ENCODE measurements at regions not wholly inside any gene's neighbourhood (a gene's known extent, or its start where the extent isn't known, plus 50 kb on each side); places are given as distances from the start of the nearest gene placed in this dataset.

DNA sequence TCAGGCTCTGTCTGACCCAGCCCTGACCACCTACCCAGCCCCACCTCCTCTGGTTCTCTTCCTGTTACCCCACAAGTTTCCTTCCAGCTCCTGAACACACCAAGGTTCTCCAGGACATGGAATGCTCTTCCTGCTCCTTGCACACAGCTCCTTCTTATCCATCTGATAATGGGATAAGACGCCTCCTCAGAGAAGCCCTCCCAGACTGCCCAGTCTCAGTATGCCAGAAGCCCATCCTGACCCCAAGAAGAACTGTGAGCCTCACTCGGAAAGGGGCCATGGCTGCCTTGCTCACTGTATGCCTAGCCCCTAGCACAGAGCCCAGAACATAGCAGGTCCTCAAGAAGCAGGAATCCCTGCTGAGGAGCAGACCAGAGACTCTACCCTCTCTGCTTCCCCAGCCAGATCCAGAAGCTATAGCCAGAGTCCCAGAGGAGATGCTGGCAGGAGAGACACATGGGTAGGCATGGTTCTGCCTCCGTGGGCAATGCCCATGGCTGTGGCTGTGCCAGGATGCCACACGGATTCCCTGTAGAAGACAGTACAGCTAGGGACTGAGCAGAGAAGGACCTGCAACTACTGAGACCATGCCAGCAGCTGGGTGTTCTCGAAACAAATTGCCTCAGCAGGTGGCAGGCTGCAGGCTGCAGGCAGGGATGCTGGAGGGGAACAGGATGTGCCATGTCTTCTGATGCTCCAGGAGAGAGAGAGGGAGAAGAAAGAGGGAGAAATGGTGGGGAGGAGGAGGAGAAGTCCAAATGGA, 74.0 kb upstream of the LINGO1 start:
- DNase-seq (ENCODE audit: low spot score): no peak
- no peak for ATAC-seq (ENCODE audit: low FRiP score)

DNA sequence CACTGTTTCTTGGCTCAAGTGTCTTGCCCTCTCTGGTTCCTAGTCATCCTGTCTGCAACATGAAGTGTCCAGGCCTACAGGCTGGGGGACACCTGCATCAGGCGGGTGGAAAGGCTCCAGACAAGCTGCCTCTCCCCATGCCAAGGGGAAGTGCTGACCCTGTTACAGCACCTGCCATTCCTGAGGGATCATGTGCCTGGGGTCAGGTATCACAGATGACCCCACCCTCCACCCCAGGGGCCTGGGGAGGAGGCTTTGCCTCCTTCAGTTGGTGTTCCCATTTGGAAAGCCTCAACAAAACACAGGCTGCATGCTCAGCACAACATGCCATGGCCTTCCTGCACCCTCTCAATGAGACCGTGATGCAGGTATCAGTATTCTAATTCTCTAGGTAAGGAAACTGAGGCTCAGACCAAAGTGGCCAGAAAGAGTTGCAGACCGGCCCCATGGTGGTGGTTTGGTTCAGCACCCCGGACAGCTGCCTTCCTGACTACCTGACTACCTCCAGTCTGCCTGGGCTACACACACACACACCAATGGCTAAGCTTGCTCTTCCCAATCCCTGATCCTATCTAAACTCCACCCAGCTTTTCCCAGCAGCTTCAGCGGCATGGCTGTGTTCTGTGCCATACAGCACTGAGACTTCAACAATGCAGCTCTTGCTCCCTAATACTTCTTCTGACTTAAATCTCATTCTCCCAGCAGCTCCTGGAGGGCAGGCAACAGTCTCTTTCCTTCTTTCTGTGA, 69.7 kb upstream of the LINGO1 start:
- TF ChIP-seq, protein P1, sequence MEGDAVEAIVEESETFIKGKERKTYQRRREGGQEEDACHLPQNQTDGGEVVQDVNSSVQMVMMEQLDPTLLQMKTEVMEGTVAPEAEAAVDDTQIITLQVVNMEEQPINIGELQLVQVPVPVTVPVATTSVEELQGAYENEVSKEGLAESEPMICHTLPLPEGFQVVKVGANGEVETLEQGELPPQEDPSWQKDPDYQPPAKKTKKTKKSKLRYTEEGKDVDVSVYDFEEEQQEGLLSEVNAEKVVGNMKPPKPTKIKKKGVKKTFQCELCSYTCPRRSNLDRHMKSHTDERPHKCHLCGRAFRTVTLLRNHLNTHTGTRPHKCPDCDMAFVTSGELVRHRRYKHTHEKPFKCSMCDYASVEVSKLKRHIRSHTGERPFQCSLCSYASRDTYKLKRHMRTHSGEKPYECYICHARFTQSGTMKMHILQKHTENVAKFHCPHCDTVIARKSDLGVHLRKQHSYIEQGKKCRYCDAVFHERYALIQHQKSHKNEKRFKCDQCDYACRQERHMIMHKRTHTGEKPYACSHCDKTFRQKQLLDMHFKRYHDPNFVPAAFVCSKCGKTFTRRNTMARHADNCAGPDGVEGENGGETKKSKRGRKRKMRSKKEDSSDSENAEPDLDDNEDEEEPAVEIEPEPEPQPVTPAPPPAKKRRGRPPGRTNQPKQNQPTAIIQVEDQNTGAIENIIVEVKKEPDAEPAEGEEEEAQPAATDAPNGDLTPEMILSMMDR (IDR thresholded peaks at IDR 0.05): no peak
- ATAC-seq (ENCODE audit: low FRiP score) (no peak), DNase-seq (ENCODE audit: low spot score) (no peak)

More for the DNA sequence above, 74.0 kb upstream of the LINGO1 start:
- TF ChIP-seq, protein P1 (IDR thresholded peaks at IDR 0.05): no peak

DNA sequence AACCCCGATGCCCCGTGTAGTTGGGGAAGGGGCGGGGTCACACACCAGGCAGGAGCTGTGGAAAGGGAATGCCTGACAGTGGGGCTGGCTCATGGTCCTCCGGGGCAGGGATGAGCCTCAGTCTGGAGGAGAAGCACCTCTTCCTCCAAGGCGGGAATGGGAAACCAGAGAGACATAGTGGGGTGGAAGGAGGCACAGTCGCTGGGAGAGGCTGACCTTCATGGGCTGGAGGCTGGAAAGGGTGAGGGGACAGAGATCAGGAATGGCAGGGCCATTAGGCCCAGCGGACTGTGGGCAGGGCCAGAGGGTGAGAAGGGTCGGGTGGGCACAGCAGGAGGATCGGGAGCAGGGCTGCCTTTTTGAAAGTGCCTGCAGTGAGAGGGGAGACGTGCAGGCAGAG, 65.8 kb upstream of the LINGO1 start:
- DNase-seq (ENCODE audit: low spot score) (no peak), ATAC-seq (ENCODE audit: low FRiP score) (no peak)
- TF ChIP-seq, protein P1 (IDR thresholded peaks at IDR 0.05): no peak

DNA sequence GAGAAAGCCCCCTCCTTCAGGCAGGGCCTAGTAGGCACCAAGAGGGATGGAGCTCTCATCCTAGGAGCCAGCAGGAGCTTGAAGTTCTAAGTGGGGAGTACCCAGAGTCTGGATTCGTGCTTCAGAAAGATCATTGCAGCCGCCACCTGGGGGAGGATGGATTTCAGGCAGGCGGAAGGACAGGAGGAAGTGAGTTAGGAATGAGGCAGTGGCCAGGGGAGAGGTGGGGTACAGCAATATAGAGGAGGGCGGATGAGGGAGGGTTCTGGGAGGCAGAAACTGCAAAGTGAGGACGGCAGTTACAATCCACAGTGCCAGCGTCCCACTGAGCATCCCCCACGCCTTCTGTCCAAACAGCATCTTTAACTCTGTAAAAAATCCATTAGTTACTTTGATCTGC, 65.2 kb upstream of the LINGO1 start:
- TF ChIP-seq, protein P1 (IDR thresholded peaks at IDR 0.05): no peak
- ATAC-seq (ENCODE audit: low FRiP score) (no peak), DNase-seq (ENCODE audit: low spot score) (no peak)

DNA sequence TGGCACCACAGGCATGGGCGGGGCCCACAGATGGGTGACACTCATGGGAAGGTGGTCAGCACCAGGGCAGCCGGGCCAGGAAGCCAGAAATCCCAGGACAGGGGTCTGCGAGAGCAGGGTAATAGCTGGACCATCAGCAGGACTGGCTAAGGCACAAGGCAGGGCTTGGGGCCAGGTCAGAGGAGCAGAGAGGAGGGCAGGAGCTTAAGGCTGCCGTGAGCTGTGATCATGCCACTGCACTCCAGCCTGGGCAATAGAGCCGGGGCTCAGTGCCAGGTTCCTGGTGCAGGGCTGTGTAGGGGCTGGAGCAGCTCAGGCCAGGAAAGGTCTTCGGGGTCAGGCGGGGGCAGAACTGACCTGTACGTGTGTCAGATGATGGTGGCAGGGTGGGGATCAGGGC, 64.2 kb upstream of the LINGO1 start:
- no peak for DNase-seq (ENCODE audit: low spot score)
- ATAC-seq (ENCODE audit: low FRiP score): no peak
- TF ChIP-seq, protein P1 (IDR thresholded peaks at IDR 0.05): no peak

DNA sequence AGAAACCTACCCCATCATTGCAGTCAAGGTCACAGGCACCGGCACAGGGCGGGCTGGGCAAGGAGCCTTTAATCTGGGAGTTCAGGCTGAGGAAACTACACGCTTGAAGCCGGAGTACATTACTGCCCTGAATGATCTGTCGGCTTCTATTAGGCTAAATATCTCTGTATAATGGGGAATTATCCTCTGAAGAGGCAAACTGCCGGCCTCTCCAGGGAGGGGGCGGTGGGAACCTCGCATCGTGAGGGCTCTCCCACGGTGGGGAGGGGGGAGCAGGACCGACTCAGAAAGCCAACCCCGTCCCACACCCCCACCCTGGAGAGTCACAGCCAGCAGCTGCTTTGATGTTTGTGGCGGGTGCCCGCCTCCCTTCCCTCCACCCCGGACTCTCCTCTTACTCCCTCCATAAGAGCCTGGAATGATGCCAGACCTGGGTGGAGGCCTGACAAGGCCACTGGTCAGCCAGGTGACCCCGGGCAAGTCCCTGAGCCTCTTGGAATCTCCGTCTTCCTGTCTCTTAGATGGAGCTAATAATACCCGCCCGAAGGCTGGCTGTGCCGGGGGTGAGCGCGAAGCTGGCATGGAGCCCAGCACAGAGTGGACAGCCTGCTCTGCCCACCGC, 63.4 kb upstream of the LINGO1 start:
- TF ChIP-seq, protein P1 (IDR thresholded peaks at IDR 0.05): no peak
- no peak for DNase-seq (ENCODE audit: low spot score)
- ATAC-seq (ENCODE audit: low FRiP score): no peak
